ENCODE measurements at regions not wholly inside any gene's neighbourhood (a gene's known extent, or its start where the extent isn't known, plus 50 kb on each side); places are given as distances from the start of the nearest gene placed in this dataset.
A peak's percentile ranks its signal among the peaks of the same experiment; 100 is the strongest.

GRCh38 chr21:28731700-28732321, 260.9 kb downstream of the LTN1 start:
- H3K27ac ChIP-seq (ENCODE audit: low read depth in 1 of 2, low read length in 2 of 2) = no peak overlapping the region
- H3K79me2 ChIP-seq (ENCODE audit: insufficient read depth, low read length) = no peaks in the 10 kb centered on the region
- H3K4me2 ChIP-seq (replicated peaks; ENCODE audit: extremely low read depth, low read length, poor library complexity, severe bottlenecking) = no peak overlapping the region
- TF ChIP-seq, protein P1, sequence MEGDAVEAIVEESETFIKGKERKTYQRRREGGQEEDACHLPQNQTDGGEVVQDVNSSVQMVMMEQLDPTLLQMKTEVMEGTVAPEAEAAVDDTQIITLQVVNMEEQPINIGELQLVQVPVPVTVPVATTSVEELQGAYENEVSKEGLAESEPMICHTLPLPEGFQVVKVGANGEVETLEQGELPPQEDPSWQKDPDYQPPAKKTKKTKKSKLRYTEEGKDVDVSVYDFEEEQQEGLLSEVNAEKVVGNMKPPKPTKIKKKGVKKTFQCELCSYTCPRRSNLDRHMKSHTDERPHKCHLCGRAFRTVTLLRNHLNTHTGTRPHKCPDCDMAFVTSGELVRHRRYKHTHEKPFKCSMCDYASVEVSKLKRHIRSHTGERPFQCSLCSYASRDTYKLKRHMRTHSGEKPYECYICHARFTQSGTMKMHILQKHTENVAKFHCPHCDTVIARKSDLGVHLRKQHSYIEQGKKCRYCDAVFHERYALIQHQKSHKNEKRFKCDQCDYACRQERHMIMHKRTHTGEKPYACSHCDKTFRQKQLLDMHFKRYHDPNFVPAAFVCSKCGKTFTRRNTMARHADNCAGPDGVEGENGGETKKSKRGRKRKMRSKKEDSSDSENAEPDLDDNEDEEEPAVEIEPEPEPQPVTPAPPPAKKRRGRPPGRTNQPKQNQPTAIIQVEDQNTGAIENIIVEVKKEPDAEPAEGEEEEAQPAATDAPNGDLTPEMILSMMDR (IDR thresholded peaks at IDR 0.05) = no peak
- Mint-ChIP-seq H3K4me1 (peaks cover 11% of the 10 kb centered on the region), H3K9me3 (peaks cover 0 to 6% (median 0%) of the 10 kb centered on the region in 7 donors), H3K36me3 (no peaks in the 10 kb centered on the region), H3K27me3 (ENCODE audit: low read depth in 3 of 3) (no peaks in the 10 kb centered on the region), H3K27ac (peak overlapping the region in 1 of 7 donors; percentile 19), H3K4me3 (no peak overlapping the region)
- H3K27me3 ChIP-seq (ENCODE audit: control insufficient read depth in 2 of 2, insufficient read depth in 2 of 2, low read length in 2 of 2) = no peaks in the 10 kb centered on the region
- no peaks in the 10 kb centered on the region for H3K36me3 ChIP-seq (replicated peaks in 1 of 2; ENCODE audit: control insufficient read depth in 1 of 2, insufficient read depth in 2 of 2, low read length in 2 of 2)
- 79% methylated on average over 6 of the region's 6 CpGs for WGBS (ENCODE audit: insufficient coverage)
- no peaks in the 10 kb centered on the region for H3K9me3 ChIP-seq (replicated peaks in 1 of 2; ENCODE audit: control insufficient read depth in 1 of 2, insufficient read depth in 1 of 2, low read length in 2 of 2)
- H3K4me3 ChIP-seq (replicated peaks in 1 of 3; ENCODE audit: low read depth in 2 of 3, low read length in 3 of 3) = no peak overlapping the region
- H2AFZ ChIP-seq (ENCODE audit: insufficient read depth, low read depth, low read length, poor library complexity, severe bottlenecking) = no peak overlapping the region
- no peaks in the 10 kb centered on the region for H4K20me1 ChIP-seq (ENCODE audit: insufficient read depth, low read length)
- no peak for DNase-seq
- peaks cover 5 to 6% of the 10 kb centered on the region in 2 donors for H3K4me1 ChIP-seq (ENCODE audit: control insufficient read depth in 1 of 2, insufficient read depth in 2 of 2, low read length in 2 of 2)
- no peak overlapping the region for H3K9ac ChIP-seq (ENCODE audit: insufficient read depth, low read length, poor library complexity, severe bottlenecking)
- intact Hi-C loops (cut with micrococcal nuclease) = no loop called here

GRCh38 chr21:28729887-28730286, 262.8 kb downstream of the LTN1 start:
- H3K4me1 ChIP-seq (ENCODE audit: control insufficient read depth in 1 of 2, insufficient read depth in 2 of 2, low read length in 2 of 2) = peaks cover 5 to 6% of the 10 kb centered on the region in 2 donors
- WGBS (ENCODE audit: insufficient coverage) = 98% methylated on average over 5 of the region's 6 CpGs
- intact Hi-C loops (cut with micrococcal nuclease) = no loop called here
- Mint-ChIP-seq H3K27ac (no peak overlapping the region), H3K27me3 (ENCODE audit: low read depth in 3 of 3) (no peaks in the 10 kb centered on the region), H3K4me1 (peaks cover 11% of the 10 kb centered on the region), H3K9me3 (no peaks in the 10 kb centered on the region), H3K4me3 (no peak overlapping the region), H3K36me3 (no peaks in the 10 kb centered on the region)
- H4K20me1 ChIP-seq (ENCODE audit: insufficient read depth, low read length) = no peaks in the 10 kb centered on the region
- H3K27me3 ChIP-seq (ENCODE audit: control insufficient read depth in 2 of 2, insufficient read depth in 2 of 2, low read length in 2 of 2) = no peaks in the 10 kb centered on the region
- TF ChIP-seq, protein P1 (IDR thresholded peaks at IDR 0.05) = no peak
- H3K9ac ChIP-seq (ENCODE audit: insufficient read depth, low read length, poor library complexity, severe bottlenecking) = no peak overlapping the region
- H3K36me3 ChIP-seq (replicated peaks in 1 of 2; ENCODE audit: control insufficient read depth in 1 of 2, insufficient read depth in 2 of 2, low read length in 2 of 2) = no peaks in the 10 kb centered on the region
- DNase-seq = no peak
- no peak overlapping the region for H3K4me2 ChIP-seq (replicated peaks; ENCODE audit: extremely low read depth, low read length, poor library complexity, severe bottlenecking)
- H3K79me2 ChIP-seq (ENCODE audit: insufficient read depth, low read length) = no peaks in the 10 kb centered on the region
- H3K27ac ChIP-seq (ENCODE audit: low read depth in 1 of 2, low read length in 2 of 2) = no peak overlapping the region
- no peak overlapping the region for H3K4me3 ChIP-seq (replicated peaks in 1 of 3; ENCODE audit: low read depth in 2 of 3, low read length in 3 of 3)
- H3K9me3 ChIP-seq (replicated peaks in 1 of 2; ENCODE audit: control insufficient read depth in 1 of 2, insufficient read depth in 1 of 2, low read length in 2 of 2) = no peaks in the 10 kb centered on the region
- no peak overlapping the region for H2AFZ ChIP-seq (ENCODE audit: insufficient read depth, low read depth, low read length, poor library complexity, severe bottlenecking)
